KG1 (cell line): ENCODE measurements at regions not wholly inside any gene's neighbourhood (a gene's known extent, or its start where the extent isn't known, plus 50 kb on each side); places are given as distances from the start of the nearest gene placed in this dataset.

Experiments used
- DNase-seq: peaks from one replicate; lab custom pipeline; 2025; lab: John Stamatoyannopoulos, UW

GRCh38 chr4:73001885-73002284 lies 67.6 kb downstream of the COX18 start:
- DNase-seq: no peak

GRCh38 chr4:72997409-72997808 lies 72.1 kb downstream of the COX18 start:
- DNase-seq: no peak

- DNase-seq: no peak
Observed at GRCh38 chr4:72994670-72995069, 74.8 kb downstream of the COX18 start.

- DNase-seq: no peak
Observed at GRCh38 chr4:72993876-72994275, 75.6 kb downstream of the COX18 start.

- DNase-seq: no peak
Observed at GRCh38 chr4:72991873-72992272, 77.6 kb downstream of the COX18 start.

GRCh38 chr4:72987741-72988729 lies 81.5 kb downstream of the COX18 start:
- DNase-seq: no peak

GRCh38 chr4:72984351-72984750 lies 85.2 kb downstream of the COX18 start:
- no peak for DNase-seq

- no peak for DNase-seq
Observed at GRCh38 chr4:72983709-72984108, 85.8 kb downstream of the COX18 start.

GRCh38 chr4:72977936-72978485 lies 91.5 kb downstream of the COX18 start:
- DNase-seq: no peak

GRCh38 chr4:72975488-72975784 lies 94.1 kb downstream of the COX18 start:
- DNase-seq: no peak

- peak; percentile 4 for DNase-seq
Observed at GRCh38 chr4:72974694-72975487, 94.6 kb downstream of the COX18 start.

- no peak for DNase-seq
Observed at GRCh38 chr4:72971572-72971971, 97.9 kb downstream of the COX18 start.

GRCh38 chr4:72970756-72971155 lies 98.8 kb downstream of the COX18 start:
- DNase-seq: no peak

GRCh38 chr4:72969976-72970375 lies 99.5 kb downstream of the COX18 start:
- DNase-seq: no peak

GRCh38 chr4:72966652-72967051 lies 102.9 kb downstream of the COX18 start:
- no peak for DNase-seq

- no peak for DNase-seq
Observed at GRCh38 chr4:72959411-72959810, 110.1 kb downstream of the COX18 start.

GRCh38 chr4:72954811-72955210 lies 114.7 kb downstream of the COX18 start:
- DNase-seq: no peak

- no peak for DNase-seq
Observed at GRCh38 chr4:72953571-72953970, 115.9 kb downstream of the COX18 start.

- DNase-seq: no peak
Observed at GRCh38 chr4:72951628-72952027, 117.9 kb downstream of the COX18 start.

GRCh38 chr4:72951147-72951546 lies 118.4 kb downstream of the COX18 start:
- DNase-seq: no peak

- no peak for DNase-seq
Observed at GRCh38 chr4:72948080-72948479, 121.4 kb downstream of the COX18 start.

- no peak for DNase-seq
Observed at GRCh38 chr4:72945719-72946336, 123.7 kb downstream of the COX18 start.
